HG03103 (cell line): ENCODE measurements at regions not wholly inside any gene's neighbourhood (a gene's known extent, or its start where the extent isn't known, plus 50 kb on each side); places are given as distances from the start of the nearest gene placed in this dataset.
"Not testable (repeated sequence)": the region's sequence is repeated elsewhere in the genome, so short reads cannot be mapped to it uniquely, and the experiment has no call there.

ENCODE experiments used
- ATAC-seq: cut with Tn5 transposase; IDR thresholded peaks from one replicate; pipeline ENCODE4 v1.9.1; 2021; ENCODE audit warnings: low read depth; ENCODE audit not compliant: unreplicated experiment

- ATAC-seq = no peak
Observed at GRCh38 chr1:188988589-188988988, 1489.1 kb downstream of the BRINP3 start.

- no peak for ATAC-seq
Observed at GRCh38 chr1:188991221-188991930, 1486.3 kb downstream of the BRINP3 start.

GRCh38 chr1:189007824-189008223, 1469.8 kb downstream of the BRINP3 start:
- no peak for ATAC-seq

- no peak for ATAC-seq
Observed at GRCh38 chr1:189021577-189021976, 1456.1 kb downstream of the BRINP3 start.

GRCh38 chr1:189022015-189022414, 1455.6 kb downstream of the BRINP3 start:
- no peak for ATAC-seq

GRCh38 chr1:189027512-189027911, 1450.2 kb downstream of the BRINP3 start:
- no peak for ATAC-seq

- ATAC-seq = no peak
Observed at GRCh38 chr1:189033169-189033568, 1444.5 kb downstream of the BRINP3 start.

- ATAC-seq = no peak
Observed at GRCh38 chr1:189036628-189037027, 1441.0 kb downstream of the BRINP3 start.

GRCh38 chr1:189046127-189046526, 1431.5 kb downstream of the BRINP3 start:
- no peak for ATAC-seq

GRCh38 chr1:189084811-189085210, 1392.9 kb downstream of the BRINP3 start:
- no peak for ATAC-seq

GRCh38 chr1:189103956-189104355, 1373.7 kb downstream of the BRINP3 start:
- ATAC-seq = no peak

- ATAC-seq = no peak
Observed at GRCh38 chr1:189117072-189117770, 1360.4 kb downstream of the BRINP3 start.

GRCh38 chr1:189121941-189122340, 1355.7 kb downstream of the BRINP3 start:
- ATAC-seq = no peak

- no peak for ATAC-seq
Observed at GRCh38 chr1:189125694-189126093, 1352.0 kb downstream of the BRINP3 start.

GRCh38 chr1:189131576-189131975, 1346.1 kb downstream of the BRINP3 start:
- no peak for ATAC-seq

GRCh38 chr1:189139748-189140147, 1337.9 kb downstream of the BRINP3 start:
- ATAC-seq = not testable (repeated sequence)

GRCh38 chr1:189141056-189141455, 1336.6 kb downstream of the BRINP3 start:
- ATAC-seq = no peak

GRCh38 chr1:189149547-189150375, 1327.9 kb downstream of the BRINP3 start:
- no peak for ATAC-seq

GRCh38 chr1:189150624-189151023, 1327.0 kb downstream of the BRINP3 start:
- no peak for ATAC-seq

GRCh38 chr1:189151361-189151760, 1326.3 kb downstream of the BRINP3 start:
- no peak for ATAC-seq

GRCh38 chr1:189152685-189153084, 1325.0 kb downstream of the BRINP3 start:
- ATAC-seq = no peak
